ENCODE measurements at regions not wholly inside any gene's neighbourhood (a gene's known extent, or its start where the extent isn't known, plus 50 kb on each side); places are given as distances from the start of the nearest gene placed in this dataset.

DNA sequence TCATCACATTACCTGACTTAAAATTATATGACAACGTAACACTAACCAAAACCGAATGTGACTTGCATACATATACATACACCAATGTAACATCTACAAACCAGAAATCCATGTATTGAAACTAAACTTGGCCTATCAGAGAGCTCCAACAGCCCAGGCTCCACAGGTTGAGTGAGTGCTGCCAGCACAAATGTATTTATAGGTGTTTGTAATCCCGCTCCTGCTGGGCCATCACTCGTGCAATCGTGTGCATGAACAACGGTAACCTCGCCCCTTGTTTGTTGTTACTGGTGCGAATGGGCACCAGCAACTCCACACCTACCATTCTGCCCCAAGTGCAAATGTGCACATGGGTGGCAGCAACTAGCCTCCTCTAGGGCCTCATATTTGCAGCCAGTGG, 165.7 kb upstream of the XIST start:
- intact Hi-C loops (cut with DNase I; ENCODE audit: low total_unique reads) (no loop called here), in situ Hi-C loops (cut with MboI; ENCODE audit: low sequenced_read_pairs in 4 of 4) (loop anchor here in 3 of 4 donors (5.0 to 10.0 kb wide), 2 partner anchors 161 to 163 kb away; partner anchors contain the start of gene XIST (in 2 of the 3))
- ATAC-seq: peak in 1 of 2 donors; percentile 55

DNA sequence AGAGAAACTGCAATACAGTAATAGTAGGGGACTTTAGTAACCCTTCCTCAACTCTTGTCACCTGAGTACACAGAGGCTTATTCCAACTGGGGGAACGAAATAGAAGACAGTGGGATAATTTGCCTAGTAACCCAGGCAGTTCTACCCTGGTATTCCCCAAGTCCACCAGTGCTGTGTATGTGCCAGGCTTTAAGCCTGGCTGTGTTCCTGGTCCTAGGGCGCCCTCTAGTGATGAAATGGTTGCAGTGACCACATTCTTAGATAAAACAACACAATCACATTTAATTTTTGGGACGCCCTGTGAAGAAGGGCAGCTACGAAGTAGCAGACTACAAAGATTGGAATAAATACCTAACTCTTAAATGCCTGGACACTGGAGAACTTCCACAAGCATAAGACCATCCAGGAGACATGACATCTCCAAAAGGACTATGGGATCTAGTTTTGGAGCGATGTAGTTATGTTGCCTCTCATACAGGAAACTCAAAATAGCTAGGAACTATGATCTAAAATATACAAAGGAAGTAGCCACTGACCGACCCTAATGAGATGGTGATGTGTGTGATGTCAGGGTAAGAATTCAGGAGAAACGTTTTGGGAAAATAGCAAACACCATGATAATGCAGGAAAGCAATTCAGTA, 163.0 kb upstream of the XIST start:
- Histone ChIP-seq H3K4me3 (no peak overlapping the region), H3K4me1 (no peaks in the 10 kb centered on the region), H3K9me3 (no peaks in the 10 kb centered on the region), H3K27me3 (no peaks in the 10 kb centered on the region), H3K27ac (no peak overlapping the region), H3K36me3 (no peaks in the 10 kb centered on the region)
- TF ChIP-seq, protein P1, sequence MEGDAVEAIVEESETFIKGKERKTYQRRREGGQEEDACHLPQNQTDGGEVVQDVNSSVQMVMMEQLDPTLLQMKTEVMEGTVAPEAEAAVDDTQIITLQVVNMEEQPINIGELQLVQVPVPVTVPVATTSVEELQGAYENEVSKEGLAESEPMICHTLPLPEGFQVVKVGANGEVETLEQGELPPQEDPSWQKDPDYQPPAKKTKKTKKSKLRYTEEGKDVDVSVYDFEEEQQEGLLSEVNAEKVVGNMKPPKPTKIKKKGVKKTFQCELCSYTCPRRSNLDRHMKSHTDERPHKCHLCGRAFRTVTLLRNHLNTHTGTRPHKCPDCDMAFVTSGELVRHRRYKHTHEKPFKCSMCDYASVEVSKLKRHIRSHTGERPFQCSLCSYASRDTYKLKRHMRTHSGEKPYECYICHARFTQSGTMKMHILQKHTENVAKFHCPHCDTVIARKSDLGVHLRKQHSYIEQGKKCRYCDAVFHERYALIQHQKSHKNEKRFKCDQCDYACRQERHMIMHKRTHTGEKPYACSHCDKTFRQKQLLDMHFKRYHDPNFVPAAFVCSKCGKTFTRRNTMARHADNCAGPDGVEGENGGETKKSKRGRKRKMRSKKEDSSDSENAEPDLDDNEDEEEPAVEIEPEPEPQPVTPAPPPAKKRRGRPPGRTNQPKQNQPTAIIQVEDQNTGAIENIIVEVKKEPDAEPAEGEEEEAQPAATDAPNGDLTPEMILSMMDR (IDR thresholded peaks at IDR 0.05 in 4 of 5, conservative IDR thresholded peaks at IDR 0.05 in 1 of 5): peak; percentile 51 to 88 (median 73)
- no peak for TF ChIP-seq POLR2A (IDR thresholded peaks at IDR 0.05)
- in situ Hi-C loops (cut with MboI; ENCODE audit: low sequenced_read_pairs in 4 of 4) (loop anchor here in 3 of 4 donors (5.0 to 10.0 kb wide), 2 partner anchors 158 to 161 kb away; partner anchors contain the start of gene XIST (in 2 of the 3)), intact Hi-C loops (cut with DNase I; ENCODE audit: low total_unique reads) (loop anchor here (1.0 kb wide), 1 partner anchor 160 kb away; no protein-coding TSS in a partner anchor)
- peak in 1 of 2 donors; percentile 30 for DNase-seq
- ATAC-seq: peak; percentile 52 to 76

More for the DNA sequence above, 165.7 kb upstream of the XIST start:
- no peak overlapping the region for H3K4me3 ChIP-seq
- no peaks in the 10 kb centered on the region for H3K27me3 ChIP-seq
- DNase-seq: no peak
- no peaks in the 10 kb centered on the region for H3K9me3 ChIP-seq
- H3K27ac ChIP-seq: no peak overlapping the region
- TF ChIP-seq, protein P1 (IDR thresholded peaks at IDR 0.05 in 4 of 5, conservative IDR thresholded peaks at IDR 0.05 in 1 of 5): no peak
- no peak for TF ChIP-seq POLR2A (IDR thresholded peaks at IDR 0.05)
- no peaks in the 10 kb centered on the region for H3K36me3 ChIP-seq
- H3K4me1 ChIP-seq: no peaks in the 10 kb centered on the region

DNA sequence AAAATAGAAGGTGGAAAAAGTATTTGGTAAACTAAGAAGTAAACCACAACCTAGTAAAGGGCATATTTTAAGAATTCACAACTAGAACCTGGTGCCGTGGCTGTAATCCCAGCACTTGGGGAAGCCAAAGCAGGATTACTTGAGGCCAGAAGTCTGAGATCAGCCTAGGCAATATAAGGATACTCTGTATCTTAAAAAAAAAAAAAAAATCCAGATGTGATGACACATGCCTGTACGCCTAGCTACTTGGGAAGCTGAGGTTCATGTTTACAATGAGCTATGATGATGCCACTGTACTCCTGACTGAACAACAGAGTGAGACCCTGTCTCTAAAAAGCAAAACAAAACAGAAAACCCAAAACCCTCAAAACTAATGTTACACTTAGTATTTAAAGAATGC, 156.5 kb upstream of the XIST start:
- intact Hi-C loops (cut with DNase I; ENCODE audit: low total_unique reads) (no loop called here), in situ Hi-C loops (cut with MboI; ENCODE audit: low sequenced_read_pairs in 4 of 4) (no loop called here)
- no peak overlapping the region for H3K27ac ChIP-seq
- no peaks in the 10 kb centered on the region for H3K27me3 ChIP-seq
- no peaks in the 10 kb centered on the region for H3K36me3 ChIP-seq
- H3K4me1 ChIP-seq: no peaks in the 10 kb centered on the region
- H3K9me3 ChIP-seq: no peaks in the 10 kb centered on the region
- TF ChIP-seq, protein P1 (IDR thresholded peaks at IDR 0.05 in 4 of 5, conservative IDR thresholded peaks at IDR 0.05 in 1 of 5): no peak
- TF ChIP-seq POLR2A (IDR thresholded peaks at IDR 0.05): no peak
- no peak for DNase-seq
- H3K4me3 ChIP-seq: no peak overlapping the region
- ATAC-seq: no peak

DNA sequence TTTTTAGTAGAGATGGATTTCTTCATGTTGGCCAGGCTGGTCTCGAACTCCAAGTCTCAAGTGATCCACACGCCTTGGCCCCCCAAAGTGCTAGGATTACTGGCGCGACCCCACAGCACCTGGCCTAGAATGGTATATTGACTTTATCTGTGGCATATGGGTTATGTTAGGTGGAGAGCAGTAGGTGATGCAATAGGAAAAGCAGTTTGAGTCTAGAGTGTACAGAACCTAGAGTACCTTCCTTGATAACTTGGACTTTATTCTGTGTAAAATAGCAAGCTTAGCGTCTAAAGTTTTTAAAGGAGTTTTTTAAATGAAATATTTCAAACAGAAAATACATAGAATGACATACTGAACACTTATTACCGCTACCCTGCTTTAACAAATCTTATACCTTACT, 139.5 kb upstream of the XIST start:
- DNase-seq (no peak), ATAC-seq (no peak)
- Histone ChIP-seq H3K27me3 (no peaks in the 10 kb centered on the region), H3K36me3 (peaks cover 0 to 30% of the 10 kb centered on the region in 2 donors), H3K4me1 (no peaks in the 10 kb centered on the region), H3K27ac (no peak overlapping the region), H3K9me3 (no peaks in the 10 kb centered on the region), H3K4me3 (no peak overlapping the region)
- in situ Hi-C loops (cut with MboI; ENCODE audit: low sequenced_read_pairs in 4 of 4) (no loop called here), intact Hi-C loops (cut with DNase I; ENCODE audit: low total_unique reads) (no loop called here)
- TF ChIP-seq, protein P1 (IDR thresholded peaks at IDR 0.05 in 4 of 5, conservative IDR thresholded peaks at IDR 0.05 in 1 of 5): no peak
- TF ChIP-seq POLR2A (IDR thresholded peaks at IDR 0.05): no peak
